PC-3 (cell line): ENCODE measurements at regions not wholly inside any gene's neighbourhood (a gene's known extent, or its start where the extent isn't known, plus 50 kb on each side); places are given as distances from the start of the nearest gene placed in this dataset.

Source experiments
- ATAC-seq: fragments of 200-7000 bp; cut with Tn5 transposase; 2 replicates; pipeline ENCODE4 v1.9.1; 2020; ENCODE audit warnings: mild to moderate bottlenecking, moderate library complexity
- BruUV-seq: library from RNA; stranded (reverse); fragments of 400-500 nt; replicated peaks from 2 replicates; lab custom pipeline; 2021; lab: Mats Ljungman, UMichigan
- CTCF ChIA-PET: fragments of 300-600 bp; sonication (Branson Sonifier 250); formaldehyde crosslinking; loops from one replicate; lab custom pipeline; 2022; ENCODE audit warnings: antibody characterized with exemption; lab: Charles Lee
- POLR2A ChIA-PET: fragments of 300-600 bp; sonication (Branson Sonifier 250); formaldehyde crosslinking; loops from one replicate; lab custom pipeline; 2022; ENCODE audit warnings: antibody characterized with exemption; ENCODE audit not compliant: unreplicated experiment; lab: Charles Lee
- DNase-seq: peaks from one replicate; pipeline ENCODE4 v3.0.0-alpha.2; 2015
- H2AFZ ChIP-seq: fragments of 300-600 bp; sonication (generic); 2 replicates; pipeline ENCODE4 v1.6.0; 2016; ENCODE audit warnings: antibody characterized with exemption, low read length
- H3F3A ChIP-seq: fragments of 300-600 bp; sonication (generic); one replicate; pipeline ENCODE4 v1.6.0; 2017; ENCODE audit warnings: antibody characterized with exemption, low read length, control low read depth, mild to moderate bottlenecking; ENCODE audit not compliant: unreplicated experiment
- H3K27ac ChIP-seq: fragments of 300-600 bp; sonication (generic); 2 replicates; pipeline ENCODE4 v1.5.1; 2016; ENCODE audit warnings: mild to moderate bottlenecking, low read length
- H3K27me3 ChIP-seq: fragments of 300-600 bp; sonication (generic); 2 replicates; pipeline ENCODE4 v1.6.1; 2016; ENCODE audit warnings: low read length, mixed read lengths
- H3K36me3 ChIP-seq: fragments of 300-600 bp; sonication (generic); 2 replicates; pipeline ENCODE4 v1.6.1; 2016; ENCODE audit warnings: low read depth, mixed run types, low read length, mixed read lengths
- H3K4me1 ChIP-seq: fragments of 300-600 bp; sonication (generic); 2 replicates; pipeline ENCODE4 v1.5.1; 2016; ENCODE audit warnings: low read length; ENCODE audit not compliant: insufficient read depth
- H3K4me2 ChIP-seq: fragments of 300-600 bp; sonication (generic); 2 replicates; pipeline ENCODE4 v1.6.0; 2016; ENCODE audit warnings: low read length
- H3K4me3 ChIP-seq: fragments of 300-600 bp; sonication (generic); 2 replicates; pipeline ENCODE4 v1.5.1; 2016; ENCODE audit warnings: mild to moderate bottlenecking, low read length, mixed read lengths
- H3K79me2 ChIP-seq: fragments of 300-600 bp; sonication (generic); 2 replicates; pipeline ENCODE4 v1.6.1; 2017; ENCODE audit warnings: low read length, mixed read lengths
- H3K9ac ChIP-seq: fragments of 300-600 bp; sonication (generic); 2 replicates; pipeline ENCODE4 v1.6.0; 2016; ENCODE audit warnings: mild to moderate bottlenecking, low read length
- H3K9me2 ChIP-seq: fragments of 300-600 bp; sonication (generic); replicated peaks from 2 replicates; pipeline ENCODE4 v1.6.1; 2016; ENCODE audit warnings: mixed run types, low read length, mixed read lengths
- H3K9me3 ChIP-seq: fragments of 300-600 bp; sonication (generic); 2 replicates; pipeline ENCODE4 v1.6.1; 2016; ENCODE audit warnings: low read length, mixed read lengths
- H4K20me1 ChIP-seq: fragments of 300-600 bp; sonication (generic); 2 replicates; pipeline ENCODE4 v1.6.1; 2016; ENCODE audit warnings: low read length, mixed read lengths
- CTCF ChIP-seq: fragments of 300-600 bp; sonication (generic); conservative IDR thresholded peaks from 2 replicates; pipeline ENCODE4 v1.5.1; 2017; ENCODE audit warnings: antibody characterized with exemption, low read depth, mild to moderate bottlenecking, low read length
- EZH2 ChIP-seq: fragments of 300-600 bp; sonication (generic); IDR thresholded peaks from one replicate; pipeline ENCODE4 v1.6.1; 2017; ENCODE audit warnings: antibody characterized with exemption, mild to moderate bottlenecking, low read length; ENCODE audit not compliant: unreplicated experiment
- EZH2phosphoT487 ChIP-seq: fragments of 300-600 bp; sonication (generic); IDR thresholded peaks from 2 replicates; pipeline ENCODE4 v1.6.1; 2018; ENCODE audit warnings: mild to moderate bottlenecking, antibody characterized with exemption, low read length, borderline replicate concordance
- intact Hi-C: fragments of 100-400 bp; cut with micrococcal nuclease; formaldehyde crosslinking; loops from 2 replicates; pipeline ENCODE4 v1.9.0; 2023

- H3K9ac ChIP-seq = peak overlapping the region; percentile 28; the same call in 1 of the 2 replicates
- H2AFZ ChIP-seq = 0 out of 2 replicates have a peak overlapping the region, but pooled peaks have one; percentile 9
- no peak overlapping the region for H3K4me3 ChIP-seq
- H3K79me2 ChIP-seq = no peaks in the 10 kb centered on the region
- ChIA-PET POLR2A (no interaction called here), CTCF (interaction anchor here (0.5 to 1.9 kb wide), 4 partner anchors 59 to 337 kb away, joined by 3 to 8 read pairs (median 3); no protein-coding TSS in a partner anchor)
- ATAC-seq = peak; percentile 73
- H4K20me1 ChIP-seq = no peaks in the 10 kb centered on the region
- TF ChIP-seq EZH2phosphoT487 (no peak), EZH2 (no peak), CTCF (no peak)
- DNase-seq = peak; percentile 97
- H3K9me3 ChIP-seq = no peaks in the 10 kb centered on the region
- H3K4me1 ChIP-seq = peaks cover 50% of the 10 kb centered on the region
- peak overlapping the region; percentile 87 for H3K27ac ChIP-seq
- H3K27me3 ChIP-seq = no peaks in the 10 kb centered on the region
- H3K9me2 ChIP-seq = no peaks in the 10 kb centered on the region
- peak overlapping the region; percentile 47 for H3K4me2 ChIP-seq
- intact Hi-C loops = loop anchor here (1.0 kb wide), 1 partner anchor 58 kb away; no protein-coding TSS in a partner anchor
- BruUV-seq = TSS peak; percentile 93
- no peaks in the 10 kb centered on the region for H3K36me3 ChIP-seq
- H3F3A ChIP-seq = peaks cover 10% of the 10 kb centered on the region
These were observed 118.7 kb downstream of the RPL22L1 start for GRCh38 chr3:170751083-170751898.

- BruUV-seq = no TSS peak
- intact Hi-C loops = no loop called here
- H3K9ac ChIP-seq = no peak overlapping the region
- H4K20me1 ChIP-seq = no peaks in the 10 kb centered on the region
- CTCF ChIA-PET = interaction anchor here (0.5 to 1.9 kb wide), 2 partner anchors 59 to 87 kb away, joined by 3 to 8 read pairs; no protein-coding TSS in a partner anchor
- no peaks in the 10 kb centered on the region for H3K27me3 ChIP-seq
- no peak for ATAC-seq
- H3K36me3 ChIP-seq = no peaks in the 10 kb centered on the region
- POLR2A ChIA-PET = interaction anchor here (0.7 kb wide), 1 partner anchor 1038 kb away, joined by 4 read pairs; no protein-coding TSS in a partner anchor
- H3K4me2 ChIP-seq = peak overlapping the region; percentile 47
- no peaks in the 10 kb centered on the region for H3K9me2 ChIP-seq
- H3K27ac ChIP-seq = peak overlapping the region; percentile 87
- H2AFZ ChIP-seq = no peak overlapping the region
- H3K9me3 ChIP-seq = no peaks in the 10 kb centered on the region
- no peak overlapping the region for H3K4me3 ChIP-seq
- peaks cover 59% of the 10 kb centered on the region for H3K4me1 ChIP-seq
- DNase-seq = no peak
- H3K79me2 ChIP-seq = no peaks in the 10 kb centered on the region
- TF ChIP-seq CTCF = no peak
- no peak for TF ChIP-seq EZH2phosphoT487
- no peak for TF ChIP-seq EZH2
- peaks cover 17% of the 10 kb centered on the region for H3F3A ChIP-seq
These were observed 119.5 kb downstream of the RPL22L1 start for GRCh38 chr3:170750478-170750830.
